Neutrophil (primary cell): ENCODE measurements at regions not wholly inside any gene's neighbourhood (a gene's known extent, or its start where the extent isn't known, plus 50 kb on each side); places are given as distances from the start of the nearest gene placed in this dataset.
"Not testable (repeated sequence)": the region's sequence is repeated elsewhere in the genome, so short reads cannot be mapped to it uniquely, and the experiment has no call there.

Experiments
- H3K27ac ChIP-seq: fragments of 200-600 bp; sonication (generic); 2 replicates; pipeline ENCODE4 v1.5.1; 2016; ENCODE audit warnings: mild to moderate bottlenecking, moderate library complexity
- H3K27me3 ChIP-seq: fragments of 200-600 bp; sonication (generic); 2 replicates; pipeline ENCODE4 v1.6.0; 2016; ENCODE audit warnings: mild to moderate bottlenecking
- H3K36me3 ChIP-seq: fragments of 200-600 bp; sonication (generic); 2 replicates; pipeline ENCODE4 v1.5.1; 2017
- H3K4me1 ChIP-seq, 2 experiments: fragments of 200-600 bp in 1 of 2; sonication (generic) in 1 of 2; 1 replicate in 1 of 2; 2 replicates in 1 of 2; pipeline versions ENCODE4 v1.5.1 to v1.6.1; 2013 to 2016; ENCODE audit warnings: low read depth in 1 of 2, low read length in 1 of 2, mild to moderate bottlenecking in 1 of 2, moderate library complexity in 1 of 2; ENCODE audit not compliant: control insufficient read depth in 1 of 2, insufficient read depth in 1 of 2
- H3K4me3 ChIP-seq, 2 experiments: fragments of 200-600 bp in 1 of 2; sonication (generic) in 1 of 2; 1 replicate in 1 of 2; 2 replicates in 1 of 2; pipeline ENCODE4 v1.5.1; 2013 to 2016; ENCODE audit warnings: low read depth in 1 of 2, low read length in 1 of 2, mild to moderate bottlenecking in 1 of 2, moderate library complexity in 1 of 2
- H3K9me3 ChIP-seq: fragments of 200-600 bp; sonication (generic); 2 replicates; pipeline ENCODE4 v1.5.1; 2016
- TF ChIP-seq, protein P1 (sequence below): fragments of 200-600 bp; sonication (generic); IDR thresholded peaks from 2 replicates; pipeline ENCODE4 v1.5.1; 2016; ENCODE audit warnings: antibody characterized with exemption

DNA sequence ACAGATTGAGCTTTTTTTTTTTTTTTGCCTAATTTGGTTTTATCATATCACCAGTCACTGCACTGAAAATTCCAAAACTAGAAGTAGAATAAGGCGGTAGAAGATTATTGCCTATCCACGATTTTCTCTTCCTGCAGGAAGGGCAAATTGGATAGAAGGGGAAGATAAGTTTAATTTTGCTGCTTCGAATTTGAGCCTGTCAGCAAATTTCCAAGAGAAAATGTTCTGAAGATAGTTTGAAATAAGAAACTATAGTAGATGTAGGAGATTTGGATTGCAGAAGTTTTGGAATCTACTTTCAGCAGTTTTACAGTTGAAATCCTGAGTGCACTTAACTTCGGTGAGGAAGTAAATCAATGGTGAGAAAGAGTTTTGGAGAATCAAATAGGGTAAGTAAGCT, 164.9 kb downstream of the PTBP2 start:
- Histone ChIP-seq H3K4me1 (no peaks in the 10 kb centered on the region), H3K9me3 (no peaks in the 10 kb centered on the region)

DNA sequence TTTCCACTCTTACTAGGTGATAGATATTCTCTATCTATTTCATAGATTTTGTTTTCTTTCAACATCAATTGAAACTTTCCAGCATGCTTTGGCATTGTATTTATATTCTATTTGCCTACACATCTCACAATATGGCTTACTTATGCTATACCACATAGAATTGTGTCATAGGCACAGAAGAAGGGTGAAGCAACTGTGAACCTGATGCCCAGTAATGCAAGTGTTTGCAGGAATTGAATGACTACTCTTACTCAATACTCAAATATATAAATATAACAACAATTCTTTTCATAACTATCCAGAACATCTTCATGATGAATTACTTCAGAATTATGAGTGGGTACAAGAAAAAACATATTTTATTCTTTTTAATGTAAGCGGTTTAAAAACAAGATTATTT, 165.9 kb downstream of the PTBP2 start:
- no peak overlapping the region for H3K27ac ChIP-seq
- no peaks in the 10 kb centered on the region for H3K27me3 ChIP-seq
- TF ChIP-seq, protein P1, sequence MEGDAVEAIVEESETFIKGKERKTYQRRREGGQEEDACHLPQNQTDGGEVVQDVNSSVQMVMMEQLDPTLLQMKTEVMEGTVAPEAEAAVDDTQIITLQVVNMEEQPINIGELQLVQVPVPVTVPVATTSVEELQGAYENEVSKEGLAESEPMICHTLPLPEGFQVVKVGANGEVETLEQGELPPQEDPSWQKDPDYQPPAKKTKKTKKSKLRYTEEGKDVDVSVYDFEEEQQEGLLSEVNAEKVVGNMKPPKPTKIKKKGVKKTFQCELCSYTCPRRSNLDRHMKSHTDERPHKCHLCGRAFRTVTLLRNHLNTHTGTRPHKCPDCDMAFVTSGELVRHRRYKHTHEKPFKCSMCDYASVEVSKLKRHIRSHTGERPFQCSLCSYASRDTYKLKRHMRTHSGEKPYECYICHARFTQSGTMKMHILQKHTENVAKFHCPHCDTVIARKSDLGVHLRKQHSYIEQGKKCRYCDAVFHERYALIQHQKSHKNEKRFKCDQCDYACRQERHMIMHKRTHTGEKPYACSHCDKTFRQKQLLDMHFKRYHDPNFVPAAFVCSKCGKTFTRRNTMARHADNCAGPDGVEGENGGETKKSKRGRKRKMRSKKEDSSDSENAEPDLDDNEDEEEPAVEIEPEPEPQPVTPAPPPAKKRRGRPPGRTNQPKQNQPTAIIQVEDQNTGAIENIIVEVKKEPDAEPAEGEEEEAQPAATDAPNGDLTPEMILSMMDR: no peak
- H3K9me3 ChIP-seq: no peaks in the 10 kb centered on the region
- no peaks in the 10 kb centered on the region for H3K36me3 ChIP-seq
- no peak overlapping the region for H3K4me3 ChIP-seq
- H3K4me1 ChIP-seq: no peaks in the 10 kb centered on the region

More for the DNA sequence above, 164.9 kb downstream of the PTBP2 start:
- H3K4me3 ChIP-seq: no peak overlapping the region
- H3K27me3 ChIP-seq: no peaks in the 10 kb centered on the region
- H3K36me3 ChIP-seq: no peaks in the 10 kb centered on the region
- TF ChIP-seq, protein P1: no peak
- no peak overlapping the region for H3K27ac ChIP-seq

DNA sequence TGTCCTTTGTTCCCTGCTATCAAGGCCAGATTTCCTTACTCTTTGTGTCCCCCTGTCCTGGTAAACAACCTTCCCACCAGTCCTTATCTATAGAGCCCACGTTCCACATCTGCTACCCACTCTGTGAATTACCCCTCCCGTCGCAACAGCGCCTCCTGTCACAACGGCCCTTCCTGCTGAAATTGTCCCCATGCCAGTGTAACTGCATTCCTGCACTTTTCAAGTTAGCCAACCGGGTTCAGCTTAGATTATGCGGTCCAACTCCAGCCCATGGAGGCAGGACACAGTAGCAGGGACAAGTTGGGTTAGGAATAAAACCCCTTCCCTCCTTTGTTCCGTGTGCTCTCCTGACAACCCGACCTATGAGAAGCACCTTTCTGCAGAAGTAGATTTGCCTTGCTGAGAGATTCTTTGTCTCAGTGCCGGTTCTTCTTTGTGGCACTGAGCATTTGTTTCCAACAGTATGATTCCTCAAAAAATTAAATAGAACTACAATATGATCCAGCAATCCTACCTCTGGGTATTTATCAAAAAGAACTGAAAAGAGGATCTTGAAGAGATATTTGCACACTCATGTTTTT, 180.3 kb downstream of the PTBP2 start:
- Histone ChIP-seq H3K27me3 (no peaks in the 10 kb centered on the region), H3K27ac (no peak overlapping the region), H3K9me3 (no peaks in the 10 kb centered on the region), H3K36me3 (no peaks in the 10 kb centered on the region), H3K4me1 (no peaks in the 10 kb centered on the region), H3K4me3 (no peak overlapping the region)
- TF ChIP-seq, protein P1: no peak

- Histone ChIP-seq H3K4me3 (no peak overlapping the region), H3K27me3 (no peaks in the 10 kb centered on the region), H3K36me3 (no peaks in the 10 kb centered on the region), H3K4me1 (no peaks in the 10 kb centered on the region), H3K9me3 (no peaks in the 10 kb centered on the region), H3K27ac (no peak overlapping the region)
- TF ChIP-seq, protein P1: no peak
Observed at GRCh38 chr1:96912248-96912647, 190.7 kb downstream of the PTBP2 start.

- H3K36me3 ChIP-seq, H3K27ac ChIP-seq, H3K9me3 ChIP-seq, H3K4me3 ChIP-seq, H3K4me1 ChIP-seq, H3K27me3 ChIP-seq: not testable (repeated sequence)
Observed at GRCh38 chr1:96915701-96916100, 194.1 kb downstream of the PTBP2 start.

GRCh38 chr1:96918406-96918805, 196.8 kb downstream of the PTBP2 start:
- TF ChIP-seq, protein P1: no peak
- Histone ChIP-seq H3K4me3 (no peak overlapping the region), H3K27me3 (no peaks in the 10 kb centered on the region), H3K27ac (no peak overlapping the region), H3K9me3 (no peaks in the 10 kb centered on the region), H3K4me1 (no peaks in the 10 kb centered on the region), H3K36me3 (no peaks in the 10 kb centered on the region)
